Mesothelial cell of epicardium (in vitro differentiated cells): ENCODE measurements at regions not wholly inside any gene's neighbourhood (a gene's known extent, or its start where the extent isn't known, plus 50 kb on each side); places are given as distances from the start of the nearest gene placed in this dataset.

ENCODE experiments used
- DNase-seq, 2 experiments: peaks; one replicate each; pipeline ENCODE4 v3.0.0; 2021; ENCODE audit warnings: low spot score in 2 of 2; ENCODE audit not compliant: unreplicated experiment in 2 of 2
- H3K27ac Mint-ChIP-seq: 2 replicates; pipeline ENCODE4 v1.8.0; 2021; ENCODE audit warnings: mixed read lengths
- H3K27me3 Mint-ChIP-seq: 2 replicates; pipeline ENCODE4 v1.8.0; 2021; ENCODE audit warnings: low read depth, mixed read lengths
- H3K36me3 Mint-ChIP-seq: 2 replicates; pipeline ENCODE4 v1.8.0; 2021; ENCODE audit warnings: mixed read lengths
- H3K4me1 Mint-ChIP-seq: 2 replicates; pipeline ENCODE4 v1.8.0; 2021; ENCODE audit warnings: mixed read lengths
- H3K4me3 Mint-ChIP-seq: 2 replicates; pipeline ENCODE4 v1.8.0; 2021; ENCODE audit warnings: mild to moderate bottlenecking, moderate library complexity, mixed read lengths
- H3K9me3 Mint-ChIP-seq: 2 replicates; pipeline ENCODE4 v1.8.0; 2021; ENCODE audit warnings: mixed read lengths
- CTCF ChIP-seq: fragments of 200-600 bp; sonication (generic); IDR thresholded peaks from one replicate; pipeline ENCODE4 v1.5.0; 2021; ENCODE audit warnings: antibody characterized with exemption; ENCODE audit not compliant: unreplicated experiment

GRCh38 chrX:78378476-78379115, 51.2 kb upstream of the CYSLTR1 start:
- DNase-seq = no peak

More at GRCh38 chrX:78378476-78379115, 51.2 kb upstream of the CYSLTR1 start:
- Mint-ChIP-seq H3K27me3 (no peaks in the 10 kb centered on the region), H3K4me1 (peaks cover 6% of the 10 kb centered on the region), H3K9me3 (peaks cover 49% of the 10 kb centered on the region), H3K27ac (no peak overlapping the region), H3K4me3 (no peak overlapping the region), H3K36me3 (no peaks in the 10 kb centered on the region)
- TF ChIP-seq CTCF = no peak
